ENCODE measurements at regions not wholly inside any gene's neighbourhood (a gene's known extent, or its start where the extent isn't known, plus 50 kb on each side); places are given as distances from the start of the nearest gene placed in this dataset.
"Not testable (repeated sequence)": the region's sequence is repeated elsewhere in the genome, so short reads cannot be mapped to it uniquely, and the experiment has no call there.

DNA sequence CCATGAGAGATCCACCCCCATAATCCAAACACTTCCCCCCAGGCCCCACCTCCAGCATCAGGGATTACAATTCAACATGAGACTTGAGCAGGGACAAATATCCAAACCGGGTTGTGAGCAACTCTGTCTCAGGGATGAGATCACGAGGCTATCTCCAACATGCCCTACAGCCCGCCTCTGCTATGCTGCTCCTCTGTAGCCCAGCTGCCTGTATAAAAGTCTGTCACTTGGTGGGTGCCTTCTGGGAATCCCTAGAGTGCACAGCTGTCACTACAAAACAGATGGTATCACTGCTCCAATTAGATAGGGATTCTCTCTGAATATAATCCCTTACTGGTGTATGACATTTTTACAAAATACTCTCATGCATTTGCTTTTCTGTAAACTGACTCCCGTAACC lies 114.9 kb upstream of the NANOS1 start:
- no peak for DNase-seq (ENCODE audit: low read depth)

- DNase-seq (ENCODE audit: low read depth) = no peak
These were observed 114.4 kb upstream of the NANOS1 start for GRCh38 chr10:118915161-118915560.

DNA sequence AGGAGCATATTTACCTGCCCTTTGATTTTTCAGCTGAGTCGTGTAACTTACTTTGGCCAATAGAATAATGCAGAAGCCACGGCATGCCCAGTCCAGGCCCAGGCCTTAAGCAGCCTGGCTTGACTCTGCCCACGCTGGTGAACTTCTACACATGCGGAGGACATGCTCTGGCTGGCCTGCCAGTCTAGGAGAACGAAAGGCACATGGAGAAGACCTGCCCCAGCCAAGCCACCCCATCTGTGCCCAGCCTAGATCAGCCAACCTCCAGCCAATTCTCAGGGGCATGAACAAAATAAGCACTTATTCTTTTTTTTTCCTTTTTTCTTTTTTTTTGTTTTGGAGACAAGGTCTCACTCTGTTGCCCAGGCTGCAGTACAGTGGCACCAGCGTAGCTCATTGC lies 112.7 kb upstream of the NANOS1 start:
- no peak for DNase-seq (ENCODE audit: low read depth)

GRCh38 chr10:118917701-118918100 lies 111.8 kb upstream of the NANOS1 start:
- no peak for DNase-seq (ENCODE audit: low read depth)

GRCh38 chr10:118918116-118918515 lies 111.4 kb upstream of the NANOS1 start:
- DNase-seq (ENCODE audit: low read depth) = no peak

- no peak for DNase-seq (ENCODE audit: low read depth)
These were observed 110.9 kb upstream of the NANOS1 start for GRCh38 chr10:118918587-118918986.

DNA sequence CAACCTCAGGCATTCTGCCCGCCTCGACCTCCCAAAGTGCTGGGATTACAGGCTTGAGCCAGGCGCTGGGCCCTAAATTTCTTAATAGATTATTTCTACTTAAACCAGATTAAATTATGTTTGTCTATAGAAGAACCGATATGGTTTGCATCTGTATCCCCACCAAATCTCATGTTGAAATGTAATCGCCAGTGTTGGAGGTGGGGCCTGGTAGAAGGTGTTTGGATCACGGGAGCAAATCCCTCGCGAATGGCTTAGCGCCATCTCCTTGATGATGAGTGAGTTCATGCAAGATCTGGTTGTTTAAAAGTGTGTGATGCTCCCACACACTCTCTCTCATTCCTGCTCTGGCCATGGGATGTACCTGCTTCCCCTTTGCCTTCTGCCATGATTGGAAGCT lies 109.3 kb upstream of the NANOS1 start:
- no peak for DNase-seq (ENCODE audit: low read depth)

GRCh38 chr10:118922226-118922625 lies 107.3 kb upstream of the NANOS1 start:
- no peak for DNase-seq (ENCODE audit: low read depth)

DNA sequence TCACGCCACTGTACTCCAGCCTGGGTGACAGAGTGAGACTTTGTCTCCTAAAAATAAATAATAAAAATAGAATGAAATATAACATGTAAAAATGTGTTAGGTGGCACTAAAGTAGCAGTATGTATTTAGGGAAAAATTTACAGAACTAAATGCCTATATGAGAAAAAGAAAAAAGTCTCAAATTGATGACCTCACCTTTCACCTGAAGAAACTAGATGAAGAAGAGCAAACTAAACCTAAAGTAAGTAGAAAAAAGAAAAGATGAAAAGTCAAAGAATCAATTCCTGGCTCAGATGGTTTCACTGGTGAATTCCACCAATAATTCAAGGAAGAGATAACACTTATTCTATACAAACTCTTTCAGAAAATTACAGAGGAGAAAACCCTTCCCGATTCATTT lies 106.5 kb upstream of the NANOS1 start:
- no peak for DNase-seq (ENCODE audit: low read depth)

- DNase-seq (ENCODE audit: low read depth) = no peak
These were observed 105.0 kb upstream of the NANOS1 start for GRCh38 chr10:118924493-118924892.

GRCh38 chr10:118925404-118926071 lies 104.0 kb upstream of the NANOS1 start:
- DNase-seq (ENCODE audit: low read depth) = no peak

DNA sequence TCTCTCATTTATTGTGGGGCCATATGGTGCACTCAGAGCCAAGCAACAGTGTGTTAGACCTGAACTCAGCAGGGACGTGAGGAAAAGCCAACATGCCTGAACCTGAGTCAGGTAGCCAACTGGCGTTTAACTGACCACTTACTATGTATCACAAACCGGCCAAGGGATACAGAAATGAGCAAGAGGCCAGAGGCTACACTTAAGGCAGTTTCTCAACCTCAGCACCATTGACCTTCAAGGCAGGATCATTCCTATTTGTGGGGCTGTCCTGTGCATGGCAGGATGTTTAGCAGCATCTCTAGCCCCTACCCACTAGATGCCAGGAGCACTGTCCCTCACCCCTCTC lies 103.5 kb upstream of the NANOS1 start:
- DNase-seq (ENCODE audit: low read depth) = no peak

GRCh38 chr10:118926441-118926840 lies 103.1 kb upstream of the NANOS1 start:
- no peak for DNase-seq (ENCODE audit: low read depth)

GRCh38 chr10:118926903-118927302 lies 102.6 kb upstream of the NANOS1 start:
- DNase-seq (ENCODE audit: low read depth) = no peak

- DNase-seq (ENCODE audit: low read depth) = no peak
These were observed 102.2 kb upstream of the NANOS1 start for GRCh38 chr10:118927321-118927720.

- DNase-seq (ENCODE audit: low read depth) = no peak
These were observed 98.9 kb upstream of the NANOS1 start for GRCh38 chr10:118930614-118931013.

GRCh38 chr10:118931436-118931835 lies 98.1 kb upstream of the NANOS1 start:
- no peak for DNase-seq (ENCODE audit: low read depth)

GRCh38 chr10:118932154-118932553 lies 97.4 kb upstream of the NANOS1 start:
- DNase-seq (ENCODE audit: low read depth) = not testable (repeated sequence)

- no peak for DNase-seq (ENCODE audit: low read depth)
These were observed 92.3 kb upstream of the NANOS1 start for GRCh38 chr10:118937226-118937625.

- no peak for DNase-seq (ENCODE audit: low read depth)
These were observed 90.1 kb upstream of the NANOS1 start for GRCh38 chr10:118939211-118940007.

DNA sequence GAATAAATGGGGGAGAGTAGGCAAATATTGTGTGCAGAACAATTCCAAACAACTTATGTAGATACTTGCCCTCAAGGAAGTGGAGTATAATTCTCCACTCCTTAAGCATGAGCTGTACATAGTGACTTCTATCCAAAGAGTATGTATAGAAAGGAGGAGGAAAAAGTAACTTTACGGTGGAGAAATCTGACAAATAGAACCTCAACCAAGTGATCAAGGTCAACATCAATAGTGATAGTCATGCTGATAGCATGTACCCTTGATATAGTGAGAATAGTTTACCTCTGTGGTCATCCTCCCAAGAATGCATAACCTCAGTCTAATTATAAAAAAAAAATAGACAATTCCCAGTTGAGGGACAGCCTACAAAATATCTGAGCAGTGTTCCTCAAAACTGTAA lies 89.1 kb upstream of the NANOS1 start:
- no peak for DNase-seq (ENCODE audit: low read depth)

GRCh38 chr10:118943253-118943652 lies 86.3 kb upstream of the NANOS1 start:
- DNase-seq (ENCODE audit: low read depth) = no peak

DNA sequence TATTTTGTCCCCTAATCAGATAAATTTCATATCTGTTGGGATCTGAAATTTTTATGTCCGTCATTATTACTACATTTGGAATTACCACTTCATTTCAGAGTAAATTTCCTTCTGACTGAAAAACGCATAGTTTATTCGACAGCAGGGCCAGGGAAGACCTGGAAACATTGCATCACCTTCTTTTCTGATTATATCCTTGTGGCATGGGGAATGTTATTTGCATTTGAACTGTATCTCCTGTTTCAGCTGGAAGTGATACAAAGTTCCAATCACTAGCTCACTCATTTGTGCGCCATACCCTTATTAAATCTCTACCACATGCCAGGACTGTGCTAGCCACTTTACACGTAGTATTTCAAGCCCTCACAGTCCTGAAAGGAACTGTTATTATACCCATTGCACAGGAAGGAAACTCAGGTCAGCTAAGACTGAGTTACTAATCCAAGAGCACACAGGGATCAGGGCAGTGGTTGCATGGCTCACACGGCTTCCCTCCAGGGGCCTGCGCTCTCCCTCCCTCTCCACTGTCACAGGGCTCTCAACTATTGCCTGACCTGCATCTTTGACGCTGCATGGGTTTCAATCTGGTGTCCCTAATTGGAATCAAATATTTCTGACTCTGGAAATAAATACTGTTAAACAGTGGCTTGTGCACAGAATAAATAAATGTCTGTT lies 84.4 kb upstream of the NANOS1 start:
- DNase-seq (ENCODE audit: low read depth) = no peak
